GM19240 (cell line): ENCODE measurements at regions not wholly inside any gene's neighbourhood (a gene's known extent, or its start where the extent isn't known, plus 50 kb on each side); places are given as distances from the start of the nearest gene placed in this dataset.
"Not testable (repeated sequence)": the region's sequence is repeated elsewhere in the genome, so short reads cannot be mapped to it uniquely, and the experiment has no call there.

ENCODE experiments used
- DNase-seq: peaks from one replicate; pipeline ENCODE4 v3.0.0; 2011; ENCODE audit warnings: low spot score; ENCODE audit not compliant: insufficient read length

GRCh38 chr15:26261413-26261812 lies 398.3 kb upstream of the ATP10A start:
- no peak for DNase-seq

- DNase-seq: no peak
Observed at GRCh38 chr15:26260517-26261133, 397.5 kb upstream of the ATP10A start.

- DNase-seq: no peak
Observed at GRCh38 chr15:26259581-26259980, 396.5 kb upstream of the ATP10A start.

- DNase-seq: not testable (repeated sequence)
Observed at GRCh38 chr15:26244782-26245181, 381.7 kb upstream of the ATP10A start.

- no peak for DNase-seq
Observed at GRCh38 chr15:26243382-26243781, 380.3 kb upstream of the ATP10A start.

GRCh38 chr15:26242565-26243071 lies 379.5 kb upstream of the ATP10A start:
- no peak for DNase-seq

GRCh38 chr15:26235864-26236263 lies 372.7 kb upstream of the ATP10A start:
- no peak for DNase-seq

GRCh38 chr15:26234976-26235767 lies 372.0 kb upstream of the ATP10A start:
- no peak for DNase-seq

GRCh38 chr15:26232691-26233090 lies 369.6 kb upstream of the ATP10A start:
- no peak for DNase-seq

- no peak for DNase-seq
Observed at GRCh38 chr15:26231096-26231495, 368.0 kb upstream of the ATP10A start.

- no peak for DNase-seq
Observed at GRCh38 chr15:26224266-26224665, 361.1 kb upstream of the ATP10A start.

- DNase-seq: no peak
Observed at GRCh38 chr15:26223720-26224119, 360.6 kb upstream of the ATP10A start.

- DNase-seq: no peak
Observed at GRCh38 chr15:26222781-26223180, 359.7 kb upstream of the ATP10A start.

GRCh38 chr15:26217043-26217442 lies 353.9 kb upstream of the ATP10A start:
- not testable (repeated sequence) for DNase-seq

GRCh38 chr15:26214290-26214689 lies 351.2 kb upstream of the ATP10A start:
- no peak for DNase-seq

GRCh38 chr15:26213427-26213826 lies 350.3 kb upstream of the ATP10A start:
- no peak for DNase-seq

GRCh38 chr15:26212109-26212508 lies 349.0 kb upstream of the ATP10A start:
- DNase-seq: no peak

GRCh38 chr15:26210980-26211379 lies 347.9 kb upstream of the ATP10A start:
- DNase-seq: no peak

- DNase-seq: no peak
Observed at GRCh38 chr15:26201177-26201858, 338.2 kb upstream of the ATP10A start.

GRCh38 chr15:26200427-26200826 lies 337.3 kb upstream of the ATP10A start:
- no peak for DNase-seq

- no peak for DNase-seq
Observed at GRCh38 chr15:26197719-26198118, 334.6 kb upstream of the ATP10A start.

GRCh38 chr15:26197060-26197459 lies 333.9 kb upstream of the ATP10A start:
- DNase-seq: no peak
